ENCODE measurements at regions not wholly inside any gene's neighbourhood (a gene's known extent, or its start where the extent isn't known, plus 50 kb on each side); places are given as distances from the start of the nearest gene placed in this dataset.
"Not testable (repeated sequence)": the region's sequence is repeated elsewhere in the genome, so short reads cannot be mapped to it uniquely, and the experiment has no call there.

- no peak for DNase-seq
Measured at GRCh38 chrX:66902081-66902480, 263.2 kb upstream of the EDA2R start.

- DNase-seq = no peak
Measured at GRCh38 chrX:66900886-66901285, 262.0 kb upstream of the EDA2R start.

GRCh38 chrX:66892004-66892403, 253.1 kb upstream of the EDA2R start:
- DNase-seq = no peak

GRCh38 chrX:66889418-66889817, 250.5 kb upstream of the EDA2R start:
- no peak for DNase-seq

DNA sequence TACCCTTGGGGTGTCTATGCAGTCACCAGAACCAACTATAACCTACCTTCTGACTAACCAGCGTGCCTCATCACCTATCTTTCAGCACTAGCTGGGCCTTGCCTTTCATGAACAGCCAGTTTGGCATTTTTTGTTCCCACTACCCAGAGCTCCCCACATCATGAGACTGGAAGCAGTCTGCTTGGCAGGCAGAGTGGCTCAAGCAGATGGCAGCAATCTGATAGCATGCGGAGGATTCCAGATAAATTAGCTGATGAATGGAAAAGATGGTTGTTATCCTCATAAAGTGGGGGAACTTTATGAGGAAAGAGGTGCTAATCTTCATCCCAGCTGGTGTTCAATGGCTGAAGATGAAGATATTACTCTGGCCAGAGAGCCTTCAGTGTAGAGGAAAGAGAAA, 243.2 kb upstream of the EDA2R start:
- no peak for DNase-seq

DNA sequence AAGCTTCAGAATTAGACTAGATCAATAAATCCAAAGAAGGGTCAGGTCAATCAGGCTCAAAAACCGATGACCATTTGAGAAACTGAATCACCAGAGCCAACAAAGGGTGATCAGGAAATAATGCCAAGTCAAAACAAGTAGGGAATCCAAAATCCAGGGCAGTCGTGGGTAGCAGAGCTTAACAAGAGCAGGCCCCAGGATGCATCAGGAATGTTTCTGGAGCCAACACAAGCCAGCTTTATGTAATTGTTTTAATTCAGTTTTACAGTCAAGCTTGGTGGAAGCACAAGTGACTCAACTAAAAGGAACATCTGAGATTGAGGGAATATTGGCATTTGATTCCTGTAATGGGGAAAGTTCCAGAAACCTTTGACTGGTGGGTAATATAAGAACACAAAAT, 237.9 kb upstream of the EDA2R start:
- no peak for DNase-seq

GRCh38 chrX:66872771-66873170, 233.9 kb upstream of the EDA2R start:
- DNase-seq = no peak

DNA sequence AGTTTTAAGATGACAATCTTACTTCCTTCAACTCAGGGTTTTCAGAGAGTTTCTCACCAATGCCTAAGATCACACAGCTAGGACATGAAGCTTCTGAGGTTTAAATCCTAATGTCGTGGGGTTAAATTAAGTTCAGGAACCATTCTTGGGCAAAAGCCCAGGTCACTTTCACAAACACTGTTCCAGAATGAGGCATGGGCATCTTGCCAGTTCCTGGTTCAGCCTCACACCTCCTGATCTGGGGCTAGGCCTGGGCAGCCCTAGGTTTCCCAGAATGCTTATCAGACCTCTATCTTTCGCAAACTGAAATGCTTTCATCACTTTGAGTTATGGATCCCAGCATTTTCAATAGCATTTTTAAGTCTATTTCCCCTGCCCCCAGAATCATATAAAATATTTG, 224.8 kb upstream of the EDA2R start:
- DNase-seq = no peak

DNA sequence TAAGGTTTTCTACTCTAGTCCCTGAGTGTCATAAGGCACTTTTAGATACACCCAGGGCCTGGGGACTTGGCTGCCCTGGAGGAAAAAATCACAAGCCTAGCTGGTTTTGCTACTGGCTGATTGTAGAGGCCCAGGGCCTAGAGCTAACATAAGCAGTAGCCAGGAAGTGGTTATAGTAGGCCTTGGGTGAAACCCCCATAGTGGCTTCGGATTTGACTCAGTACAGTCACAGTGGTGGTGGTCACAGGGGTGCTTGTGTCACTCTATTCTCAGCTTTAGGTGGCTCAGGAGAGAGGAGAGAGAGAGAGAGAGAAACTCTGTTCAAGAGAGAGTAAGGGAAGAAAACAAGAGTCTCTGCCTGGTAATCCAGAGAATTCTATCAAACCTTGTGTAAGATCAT, 194.5 kb upstream of the EDA2R start:
- no peak for DNase-seq

DNA sequence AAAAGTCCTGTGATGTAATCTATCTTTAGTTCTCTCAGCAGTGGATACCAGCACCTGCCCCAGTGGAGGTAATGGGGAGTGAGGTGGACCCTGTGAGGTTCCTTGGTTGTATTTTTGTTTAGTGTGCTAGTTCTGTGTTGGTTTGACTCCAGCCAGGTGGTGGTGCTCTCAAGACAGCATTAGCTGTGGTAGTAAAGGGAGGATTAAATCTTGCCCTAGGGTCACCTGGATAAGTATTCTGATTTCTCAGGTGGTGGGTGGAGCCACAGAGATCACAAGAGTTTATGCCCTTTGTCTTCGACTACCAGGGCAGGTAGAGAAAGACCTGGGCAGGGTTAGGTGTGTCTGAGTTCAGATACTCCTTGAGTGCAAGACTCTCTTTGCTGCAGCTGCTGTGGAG, 176.3 kb upstream of the EDA2R start:
- DNase-seq = no peak

DNA sequence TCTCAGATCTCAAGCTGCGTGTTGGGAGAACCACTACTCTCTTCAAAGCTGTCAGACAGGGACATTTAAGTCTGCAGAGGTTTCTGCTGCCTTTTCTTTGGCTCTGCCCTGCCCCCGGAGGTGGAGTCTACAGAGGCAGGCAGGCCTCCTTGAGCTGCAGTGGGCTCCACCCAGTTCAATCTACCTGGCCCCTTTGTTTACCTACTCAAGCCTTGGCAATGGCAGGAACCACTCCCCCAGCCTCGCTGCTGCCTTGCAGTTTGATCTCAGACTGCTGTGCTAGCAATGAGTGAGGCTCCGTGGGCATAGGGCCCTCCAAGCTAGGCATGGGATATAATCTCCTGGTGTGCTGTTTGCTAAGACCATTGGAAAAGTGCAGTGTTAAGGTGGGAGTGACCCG, 155.6 kb upstream of the EDA2R start:
- not testable (repeated sequence) for DNase-seq

- no peak for DNase-seq
Measured at GRCh38 chrX:66766318-66766717, 127.4 kb upstream of the EDA2R start.

- no peak for DNase-seq
Measured at GRCh38 chrX:66760651-66761050, 121.8 kb upstream of the EDA2R start.

- DNase-seq = no peak
Measured at GRCh38 chrX:66756717-66757116, 117.8 kb upstream of the EDA2R start.

- no peak for DNase-seq
Measured at GRCh38 chrX:66751136-66751782, 112.4 kb upstream of the EDA2R start.

- DNase-seq = not testable (repeated sequence)
Measured at GRCh38 chrX:66744519-66744918, 105.6 kb upstream of the EDA2R start.

- DNase-seq = no peak
Measured at GRCh38 chrX:66731398-66731797, 92.5 kb upstream of the EDA2R start.

DNA sequence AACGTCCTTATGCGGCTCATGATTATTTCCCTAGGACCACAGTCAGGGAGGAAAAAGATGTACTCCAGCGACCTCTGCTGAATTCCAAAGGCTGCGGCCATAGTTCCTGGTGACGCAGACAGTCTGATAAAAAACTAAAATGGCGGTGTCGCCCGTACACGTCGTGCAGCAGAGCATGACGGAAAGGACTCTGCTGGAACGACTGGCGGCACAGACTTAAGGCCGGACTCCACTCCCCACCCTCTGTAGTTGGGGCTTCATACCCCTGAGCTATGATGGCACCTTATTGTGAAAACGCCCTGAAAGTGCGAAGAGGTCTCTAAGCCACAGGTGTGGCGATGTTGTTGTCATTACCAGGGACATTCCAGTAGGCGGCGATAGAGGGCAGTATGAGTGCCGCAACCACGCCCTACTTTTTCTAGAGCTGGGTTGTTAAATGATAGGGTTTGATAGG, 90.0 kb upstream of the EDA2R start:
- DNase-seq = peak; percentile 0

DNA sequence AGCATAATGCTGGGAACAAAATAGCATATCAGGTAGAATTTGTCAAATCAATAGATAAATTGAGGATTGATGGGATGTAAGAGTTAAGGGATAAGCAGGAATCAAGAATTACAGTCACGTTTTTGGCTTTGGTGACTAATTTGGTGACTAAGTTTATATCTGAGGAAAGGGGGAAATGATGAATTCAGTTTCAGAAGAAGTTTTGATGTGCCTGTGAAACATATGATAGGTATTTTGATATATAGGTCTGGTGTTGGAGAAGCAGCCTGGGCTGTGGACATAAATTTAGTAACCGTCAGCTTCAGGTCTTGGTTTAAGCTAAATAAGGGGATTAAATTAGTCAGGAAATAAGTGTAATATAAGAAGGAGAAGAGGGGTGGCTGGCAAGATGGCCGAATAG, 79.0 kb upstream of the EDA2R start:
- DNase-seq = no peak

- no peak for DNase-seq
Measured at GRCh38 chrX:66698273-66699204, 59.7 kb upstream of the EDA2R start.

DNA sequence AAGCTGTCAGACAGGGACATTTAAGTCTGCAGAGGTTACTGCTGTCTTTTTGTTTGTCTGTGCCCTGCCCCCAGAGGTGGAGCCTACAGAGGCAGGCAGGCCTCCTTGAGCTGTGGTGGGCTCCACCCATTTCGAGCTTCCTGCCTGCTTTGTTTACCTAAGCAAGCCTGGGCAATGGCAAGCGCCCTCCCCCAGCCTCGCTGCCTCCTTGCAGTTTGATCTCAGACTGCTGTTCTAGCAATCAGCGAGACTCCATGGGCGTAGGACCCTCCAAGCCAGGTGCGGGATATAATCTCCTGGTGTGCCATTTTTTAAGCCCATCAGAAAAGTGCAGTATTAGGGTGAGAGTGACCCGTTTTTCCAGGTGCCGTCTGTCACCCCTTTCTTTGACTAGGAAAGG, 53.6 kb upstream of the EDA2R start:
- not testable (repeated sequence) for DNase-seq
